ENCODE measurements at regions not wholly inside any gene's neighbourhood (a gene's known extent, or its start where the extent isn't known, plus 50 kb on each side); places are given as distances from the start of the nearest gene placed in this dataset.

DNA sequence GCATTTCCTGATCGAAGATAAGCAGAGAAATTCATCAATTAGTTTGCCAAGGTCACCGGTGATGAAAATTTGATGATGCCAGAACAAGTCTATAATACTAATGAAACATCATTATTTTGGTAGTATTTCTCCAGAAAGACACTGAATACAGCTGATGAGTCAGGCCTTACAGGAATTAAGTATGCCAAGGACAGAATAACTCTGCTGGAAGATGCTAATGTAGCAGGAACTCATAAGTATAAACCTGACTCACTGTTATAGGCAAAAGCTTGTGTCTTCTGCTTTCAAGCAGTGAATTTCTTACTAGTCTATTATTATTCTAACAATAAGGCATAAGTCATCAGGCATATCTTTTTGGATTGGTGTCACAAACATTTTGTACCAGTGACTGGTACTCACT, 1825.1 kb upstream of the IGFBP7 start:
- WGBS, 2 donors, result 63 to 83% methylated on average over 2 of the region's 2 CpGs
- no peaks in the 10 kb centered on the region for H3K4me1 ChIP-seq
- H3K9me3 ChIP-seq, result no peaks in the 10 kb centered on the region
- H3K36me3 ChIP-seq (ENCODE audit: low read depth, missing control alignments), result no peaks in the 10 kb centered on the region
- no peak for TF ChIP-seq CTCF (IDR thresholded peaks at IDR 0.05)
- TF ChIP-seq POLR2A (IDR thresholded peaks at IDR 0.05), result no peak
- no peak overlapping the region for H3K27ac ChIP-seq
- H3K4me3 ChIP-seq, result no peak overlapping the region
- DNase-seq, result no peak
- H3K27me3 ChIP-seq, result no peaks in the 10 kb centered on the region
- intact Hi-C loops (cut with DNase I; ENCODE audit: low total_unique reads), result no loop called here

GRCh38 chr4:58936436-58936835, 1826.3 kb upstream of the IGFBP7 start:
- no peaks in the 10 kb centered on the region for H3K36me3 ChIP-seq (ENCODE audit: low read depth, missing control alignments)
- H3K27ac ChIP-seq, result no peak overlapping the region
- intact Hi-C loops (cut with DNase I; ENCODE audit: low total_unique reads), result no loop called here
- no peak for DNase-seq
- no peaks in the 10 kb centered on the region for H3K27me3 ChIP-seq
- WGBS, 2 donors, result 75 to 98% methylated on average over 1 of the region's 1 CpG
- H3K9me3 ChIP-seq, result no peaks in the 10 kb centered on the region
- TF ChIP-seq CTCF (IDR thresholded peaks at IDR 0.05) (no peak), POLR2A (IDR thresholded peaks at IDR 0.05) (no peak)
- H3K4me3 ChIP-seq, result no peak overlapping the region
- H3K4me1 ChIP-seq, result no peaks in the 10 kb centered on the region

DNA sequence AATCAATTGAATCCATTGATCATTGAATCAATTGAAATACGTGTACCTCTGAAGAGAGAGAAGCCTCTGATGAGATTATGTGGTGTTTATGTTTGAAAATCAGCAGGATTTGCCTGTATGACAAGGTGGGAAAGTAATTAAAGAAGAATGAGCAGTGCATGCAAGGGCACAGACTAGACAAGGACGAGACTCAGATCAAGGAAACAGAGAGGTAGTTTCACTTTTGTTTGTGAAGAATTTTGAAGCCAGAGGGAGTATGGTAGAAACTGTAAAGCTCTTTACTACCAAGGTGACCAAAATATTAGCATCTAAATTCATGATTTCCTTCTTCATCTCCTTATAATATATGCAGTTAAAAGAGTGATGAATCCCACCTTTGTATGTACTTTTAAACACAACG, 1830.0 kb upstream of the IGFBP7 start:
- DNase-seq, result no peak
- Histone ChIP-seq H3K27ac (no peak overlapping the region), H3K4me3 (no peak overlapping the region), H3K36me3 (ENCODE audit: low read depth, missing control alignments) (no peaks in the 10 kb centered on the region), H3K27me3 (no peaks in the 10 kb centered on the region), H3K4me1 (no peaks in the 10 kb centered on the region), H3K9me3 (no peaks in the 10 kb centered on the region)
- TF ChIP-seq POLR2A (IDR thresholded peaks at IDR 0.05), result no peak
- TF ChIP-seq CTCF (IDR thresholded peaks at IDR 0.05), result no peak
- intact Hi-C loops (cut with DNase I; ENCODE audit: low total_unique reads), result no loop called here
- WGBS, 2 donors, result 74 to 78% methylated on average over 3 of the region's 3 CpGs

- intact Hi-C loops (cut with DNase I; ENCODE audit: low total_unique reads), result no loop called here
- 46 to 50% methylated on average over 1 of the region's 1 CpG for WGBS, 2 donors
- TF ChIP-seq POLR2A (IDR thresholded peaks at IDR 0.05) (no peak), CTCF (IDR thresholded peaks at IDR 0.05) (no peak)
Observed at GRCh38 chr4:58941286-58941685, 1831.1 kb upstream of the IGFBP7 start.

GRCh38 chr4:58953575-58953974, 1843.4 kb upstream of the IGFBP7 start:
- TF ChIP-seq CTCF (IDR thresholded peaks at IDR 0.05), result no peak
- TF ChIP-seq POLR2A (IDR thresholded peaks at IDR 0.05), result no peak
- intact Hi-C loops (cut with DNase I; ENCODE audit: low total_unique reads), result no loop called here
- Histone ChIP-seq H3K4me1 (no peaks in the 10 kb centered on the region), H3K9me3 (no peaks in the 10 kb centered on the region), H3K27ac (no peak overlapping the region), H3K27me3 (no peaks in the 10 kb centered on the region), H3K4me3 (no peak overlapping the region), H3K36me3 (ENCODE audit: low read depth, missing control alignments) (no peaks in the 10 kb centered on the region)
- no peak for DNase-seq
- 50 to 53% methylated on average over 2 of the region's 2 CpGs for WGBS, 2 donors

More at GRCh38 chr4:58941286-58941685, 1831.1 kb upstream of the IGFBP7 start:
- Histone ChIP-seq H3K4me3 (no peak overlapping the region), H3K27ac (no peak overlapping the region), H3K36me3 (ENCODE audit: low read depth, missing control alignments) (no peaks in the 10 kb centered on the region), H3K4me1 (no peaks in the 10 kb centered on the region), H3K27me3 (no peaks in the 10 kb centered on the region), H3K9me3 (no peaks in the 10 kb centered on the region)
- DNase-seq, result no peak

Measured in testis (tissue), 2 donors.